GM03348 (cell line): ENCODE measurements at regions not wholly inside any gene's neighbourhood (a gene's known extent, or its start where the extent isn't known, plus 50 kb on each side); places are given as distances from the start of the nearest gene placed in this dataset.

Experiments
- DNase-seq: peaks from one replicate; pipeline ENCODE4 v3.0.0; 2012; ENCODE audit warnings: low spot score

- DNase-seq: no peak
Observed at GRCh38 chr4:125517831-125518230, 203.1 kb downstream of the FAT4 start.

GRCh38 chr4:125518281-125518680 is 203.5 kb downstream of the FAT4 start:
- DNase-seq: no peak

GRCh38 chr4:125519371-125520146 is 204.8 kb downstream of the FAT4 start:
- no peak for DNase-seq

GRCh38 chr4:125520258-125520990 is 205.7 kb downstream of the FAT4 start:
- DNase-seq: no peak

- no peak for DNase-seq
Observed at GRCh38 chr4:125522588-125522987, 207.8 kb downstream of the FAT4 start.

GRCh38 chr4:125522992-125523391 is 208.2 kb downstream of the FAT4 start:
- no peak for DNase-seq

GRCh38 chr4:125526420-125526819 is 211.7 kb downstream of the FAT4 start:
- DNase-seq: no peak

- DNase-seq: no peak
Observed at GRCh38 chr4:125527681-125528080, 212.9 kb downstream of the FAT4 start.

- DNase-seq: no peak
Observed at GRCh38 chr4:125529071-125529470, 214.3 kb downstream of the FAT4 start.

GRCh38 chr4:125538670-125539069 is 223.9 kb downstream of the FAT4 start:
- DNase-seq: no peak

- no peak for DNase-seq
Observed at GRCh38 chr4:125539691-125540090, 224.9 kb downstream of the FAT4 start.

- no peak for DNase-seq
Observed at GRCh38 chr4:125541836-125542385, 227.2 kb downstream of the FAT4 start.

GRCh38 chr4:125546272-125546671 is 231.5 kb downstream of the FAT4 start:
- DNase-seq: no peak

- no peak for DNase-seq
Observed at GRCh38 chr4:125547836-125548235, 233.1 kb downstream of the FAT4 start.

GRCh38 chr4:125550769-125551168 is 236.0 kb downstream of the FAT4 start:
- no peak for DNase-seq

- DNase-seq: no peak
Observed at GRCh38 chr4:125551466-125551865, 236.7 kb downstream of the FAT4 start.

- DNase-seq: no peak
Observed at GRCh38 chr4:125551967-125552366, 237.2 kb downstream of the FAT4 start.

GRCh38 chr4:125572601-125573000 is 257.8 kb downstream of the FAT4 start:
- no peak for DNase-seq

- no peak for DNase-seq
Observed at GRCh38 chr4:125573368-125573767, 258.6 kb downstream of the FAT4 start.

- DNase-seq: no peak
Observed at GRCh38 chr4:125573786-125574185, 259.0 kb downstream of the FAT4 start.

- DNase-seq: peak; percentile 6
Observed at GRCh38 chr4:125582302-125582701, 267.5 kb downstream of the FAT4 start.

- no peak for DNase-seq
Observed at GRCh38 chr4:125590158-125590557, 275.4 kb downstream of the FAT4 start.

GRCh38 chr4:125591290-125591689 is 276.5 kb downstream of the FAT4 start:
- DNase-seq: no peak
